ENCODE measurements at regions not wholly inside any gene's neighbourhood (a gene's known extent, or its start where the extent isn't known, plus 50 kb on each side); places are given as distances from the start of the nearest gene placed in this dataset.

GRCh38 chr17:14826358-14826757 lies 438.8 kb downstream of the PMP22 start:
- Histone ChIP-seq H3K36me3 (peaks cover 7% of the 10 kb centered on the region), H2AFZ (replicated peaks) (no peak overlapping the region), H4K20me1 (ENCODE audit: low read depth) (no peaks in the 10 kb centered on the region), H3K9me3 (ENCODE audit: low read depth) (peaks cover 9% of the 10 kb centered on the region), H3K4me2 (no peak overlapping the region), H3K27me3 (no peaks in the 10 kb centered on the region), H3K27ac (no peak overlapping the region), H3K4me3 (no peak overlapping the region), H3K4me1 (peaks cover 4% of the 10 kb centered on the region), H3F3A (ENCODE audit: low read depth) (no peaks in the 10 kb centered on the region), H3K9ac (no peak overlapping the region), H3K79me2 (ENCODE audit: low read depth) (no peaks in the 10 kb centered on the region)
- TF ChIP-seq EZH2phosphoT487 (IDR thresholded peaks at IDR 0.05) (no peak), EZH2 (IDR thresholded peaks at IDR 0.05) (no peak), CTCF (IDR thresholded peaks at IDR 0.05) (no peak)
- no peak for DNase-seq (ENCODE audit: low spot score)
- peaks cover 32% of the 10 kb centered on the region for H3K4me1 Mint-ChIP-seq
- H3K27me3 Mint-ChIP-seq (ENCODE audit: insufficient read depth, low read depth) = peaks cover 2% of the 10 kb centered on the region
- H3K9me3 Mint-ChIP-seq = peaks cover 20% of the 10 kb centered on the region
- H3K36me3 Mint-ChIP-seq = peaks cover 10% of the 10 kb centered on the region
- H3K4me3 Mint-ChIP-seq = peak overlapping the region; percentile 26
- peak overlapping the region; percentile 67 for H3K27ac Mint-ChIP-seq

- H4K20me1 ChIP-seq (ENCODE audit: low read depth) = no peaks in the 10 kb centered on the region
- no peak overlapping the region for H2AFZ ChIP-seq (replicated peaks)
- TF ChIP-seq EZH2phosphoT487 (IDR thresholded peaks at IDR 0.05) (no peak), CTCF (IDR thresholded peaks at IDR 0.05) (no peak), EZH2 (IDR thresholded peaks at IDR 0.05) (no peak)
- H3K4me2 ChIP-seq = no peak overlapping the region
- no peaks in the 10 kb centered on the region for H3F3A ChIP-seq (ENCODE audit: low read depth)
- H3K9me3 ChIP-seq (ENCODE audit: low read depth) = peaks cover 2% of the 10 kb centered on the region
- peaks cover 5% of the 10 kb centered on the region for H3K36me3 ChIP-seq
- Mint-ChIP-seq H3K9me3 (peaks cover 14% of the 10 kb centered on the region), H3K4me3 (no peak overlapping the region), H3K27me3 (ENCODE audit: insufficient read depth, low read depth) (peaks cover 3% of the 10 kb centered on the region), H3K4me1 (no peaks in the 10 kb centered on the region), H3K36me3 (peaks cover 6% of the 10 kb centered on the region), H3K27ac (no peak overlapping the region)
- no peaks in the 10 kb centered on the region for H3K27me3 ChIP-seq
- H3K9ac ChIP-seq = no peak overlapping the region
- H3K27ac ChIP-seq = no peak overlapping the region
- H3K79me2 ChIP-seq (ENCODE audit: low read depth) = no peaks in the 10 kb centered on the region
- no peaks in the 10 kb centered on the region for H3K4me1 ChIP-seq
- DNase-seq (ENCODE audit: low spot score) = no peak
- no peak overlapping the region for H3K4me3 ChIP-seq
Observed at GRCh38 chr17:14818469-14818868, 446.7 kb downstream of the PMP22 start.

- TF ChIP-seq CTCF (IDR thresholded peaks at IDR 0.05) (no peak), EZH2phosphoT487 (IDR thresholded peaks at IDR 0.05) (no peak), EZH2 (IDR thresholded peaks at IDR 0.05) (no peak)
- Mint-ChIP-seq H3K36me3 (peaks cover 4% of the 10 kb centered on the region), H3K4me1 (no peaks in the 10 kb centered on the region), H3K27me3 (ENCODE audit: insufficient read depth, low read depth) (peaks cover 2% of the 10 kb centered on the region), H3K9me3 (peaks cover 15% of the 10 kb centered on the region), H3K27ac (no peak overlapping the region), H3K4me3 (no peak overlapping the region)
- no peak overlapping the region for H3K4me3 ChIP-seq
- no peaks in the 10 kb centered on the region for H3K9me3 ChIP-seq (ENCODE audit: low read depth)
- no peak overlapping the region for H3K27ac ChIP-seq
- H3K79me2 ChIP-seq (ENCODE audit: low read depth) = no peaks in the 10 kb centered on the region
- no peak overlapping the region for H2AFZ ChIP-seq (replicated peaks)
- H3F3A ChIP-seq (ENCODE audit: low read depth) = no peaks in the 10 kb centered on the region
- no peaks in the 10 kb centered on the region for H3K36me3 ChIP-seq
- H3K4me1 ChIP-seq = no peaks in the 10 kb centered on the region
- no peak overlapping the region for H3K9ac ChIP-seq
- H3K27me3 ChIP-seq = no peaks in the 10 kb centered on the region
- no peak for DNase-seq (ENCODE audit: low spot score)
- no peaks in the 10 kb centered on the region for H4K20me1 ChIP-seq (ENCODE audit: low read depth)
- H3K4me2 ChIP-seq = no peak overlapping the region
Observed at GRCh38 chr17:14815079-14815478, 450.0 kb downstream of the PMP22 start.
